Stimulated activated naive CD4-positive, alpha-beta T cell (primary cell): ENCODE measurements at regions not wholly inside any gene's neighbourhood (a gene's known extent, or its start where the extent isn't known, plus 50 kb on each side); places are given as distances from the start of the nearest gene placed in this dataset.
A peak's percentile ranks its signal among the peaks of the same experiment; 100 is the strongest.

Source experiments
- DNase-seq, 6 experiments: peaks; one replicate each; lab custom pipeline; 2025; lab: John Stamatoyannopoulos, UW

GRCh38 chr6:138007014-138007472, 100.2 kb downstream of the PERP start:
- peak in 1 of 6 experiments; percentile 1 for DNase-seq

- DNase-seq: no peak
These were observed 98.4 kb downstream of the PERP start for GRCh38 chr6:138008791-138009190.

GRCh38 chr6:138011413-138011812, 95.8 kb downstream of the PERP start:
- DNase-seq: no peak

GRCh38 chr6:138012682-138013081, 94.5 kb downstream of the PERP start:
- peak in 3 of 6 experiments; percentile 8 to 18 (median 14) for DNase-seq

- no peak for DNase-seq
These were observed 93.3 kb downstream of the PERP start for GRCh38 chr6:138013959-138014358.

- DNase-seq: no peak
These were observed 90.0 kb downstream of the PERP start for GRCh38 chr6:138017166-138017757.

- no peak for DNase-seq
These were observed 88.9 kb downstream of the PERP start for GRCh38 chr6:138018297-138018696.

- DNase-seq: no peak
These were observed 81.7 kb downstream of the PERP start for GRCh38 chr6:138025528-138025978.

- DNase-seq: no peak
These were observed 80.9 kb downstream of the PERP start for GRCh38 chr6:138026342-138026741.

- no peak for DNase-seq
These were observed 78.3 kb downstream of the PERP start for GRCh38 chr6:138028893-138029292.

GRCh38 chr6:138030872-138031271, 76.3 kb downstream of the PERP start:
- no peak for DNase-seq

- no peak for DNase-seq
These were observed 75.8 kb downstream of the PERP start for GRCh38 chr6:138031417-138031816.

GRCh38 chr6:138031850-138032249, 75.4 kb downstream of the PERP start:
- no peak for DNase-seq

GRCh38 chr6:138032571-138032970, 74.6 kb downstream of the PERP start:
- DNase-seq: no peak

- DNase-seq: no peak
These were observed 73.0 kb downstream of the PERP start for GRCh38 chr6:138034229-138034628.

- no peak for DNase-seq
These were observed 72.1 kb downstream of the PERP start for GRCh38 chr6:138035070-138035469.

GRCh38 chr6:138036111-138036510, 71.1 kb downstream of the PERP start:
- no peak for DNase-seq

- no peak for DNase-seq
These were observed 70.2 kb downstream of the PERP start for GRCh38 chr6:138037009-138037504.

GRCh38 chr6:138038142-138038870, 68.9 kb downstream of the PERP start:
- no peak for DNase-seq
